ENCODE measurements at regions not wholly inside any gene's neighbourhood (a gene's known extent, or its start where the extent isn't known, plus 50 kb on each side); places are given as distances from the start of the nearest gene placed in this dataset.

GRCh38 chr2:175464311-175464670 lies 282.8 kb upstream of the ATP5MC3 start:
- peaks cover 15% of the 10 kb centered on the region for H3K9me3 Mint-ChIP-seq (ENCODE audit: low read depth)
- H3K27me3 Mint-ChIP-seq, result peaks cover 5% of the 10 kb centered on the region
- no peak overlapping the region for H3K4me3 Mint-ChIP-seq (ENCODE audit: low read depth)
- H3K36me3 Mint-ChIP-seq (ENCODE audit: insufficient read depth), result no peaks in the 10 kb centered on the region
- TF ChIP-seq, protein P1, sequence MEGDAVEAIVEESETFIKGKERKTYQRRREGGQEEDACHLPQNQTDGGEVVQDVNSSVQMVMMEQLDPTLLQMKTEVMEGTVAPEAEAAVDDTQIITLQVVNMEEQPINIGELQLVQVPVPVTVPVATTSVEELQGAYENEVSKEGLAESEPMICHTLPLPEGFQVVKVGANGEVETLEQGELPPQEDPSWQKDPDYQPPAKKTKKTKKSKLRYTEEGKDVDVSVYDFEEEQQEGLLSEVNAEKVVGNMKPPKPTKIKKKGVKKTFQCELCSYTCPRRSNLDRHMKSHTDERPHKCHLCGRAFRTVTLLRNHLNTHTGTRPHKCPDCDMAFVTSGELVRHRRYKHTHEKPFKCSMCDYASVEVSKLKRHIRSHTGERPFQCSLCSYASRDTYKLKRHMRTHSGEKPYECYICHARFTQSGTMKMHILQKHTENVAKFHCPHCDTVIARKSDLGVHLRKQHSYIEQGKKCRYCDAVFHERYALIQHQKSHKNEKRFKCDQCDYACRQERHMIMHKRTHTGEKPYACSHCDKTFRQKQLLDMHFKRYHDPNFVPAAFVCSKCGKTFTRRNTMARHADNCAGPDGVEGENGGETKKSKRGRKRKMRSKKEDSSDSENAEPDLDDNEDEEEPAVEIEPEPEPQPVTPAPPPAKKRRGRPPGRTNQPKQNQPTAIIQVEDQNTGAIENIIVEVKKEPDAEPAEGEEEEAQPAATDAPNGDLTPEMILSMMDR (IDR thresholded peaks at IDR 0.05; ENCODE audit: unreplicated experiment), result no peak
- H3K4me1 Mint-ChIP-seq (ENCODE audit: low read depth), result peaks cover 9% of the 10 kb centered on the region
- H3K27ac Mint-ChIP-seq, result no peak overlapping the region
- no peak for DNase-seq (ENCODE audit: low spot score, unreplicated experiment)

DNA sequence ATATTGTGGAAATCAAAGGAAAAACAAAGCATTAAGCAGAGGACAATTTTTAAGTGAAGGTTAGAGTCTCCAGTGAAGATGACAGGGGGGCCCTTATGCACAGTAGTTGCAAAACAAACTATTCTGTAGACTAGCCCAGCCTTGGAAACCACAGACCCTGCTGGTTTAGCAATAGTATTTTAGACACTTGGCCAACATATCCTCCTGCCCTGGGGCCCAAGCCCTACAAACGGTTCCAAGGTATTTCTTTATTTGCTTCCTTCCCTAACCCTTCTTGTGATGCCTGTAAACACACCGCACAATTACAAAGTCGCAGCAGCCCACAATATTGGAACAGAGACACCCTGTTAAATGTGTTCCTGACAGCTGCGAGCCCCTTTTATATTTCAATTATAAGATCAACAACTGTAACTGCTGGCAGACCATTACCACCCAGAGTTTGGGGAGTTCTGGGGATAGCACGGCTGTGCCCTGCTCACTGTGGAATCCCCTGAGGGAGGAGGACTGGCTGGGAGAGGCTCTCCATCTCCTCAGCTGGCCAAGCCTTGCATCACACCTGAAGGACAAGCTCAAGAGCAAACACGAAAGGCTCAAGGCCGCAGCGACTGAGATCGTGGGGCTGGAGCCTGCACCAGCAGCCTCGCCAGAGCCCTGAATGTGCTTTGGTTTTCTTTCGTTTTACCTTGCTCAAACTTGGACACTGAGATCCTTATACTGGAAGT lies 282.2 kb upstream of the ATP5MC3 start:
- H3K27ac Mint-ChIP-seq, result no peak overlapping the region
- peaks cover 5% of the 10 kb centered on the region for H3K27me3 Mint-ChIP-seq
- H3K4me1 Mint-ChIP-seq (ENCODE audit: low read depth), result peaks cover 4% of the 10 kb centered on the region
- TF ChIP-seq, protein P1 (IDR thresholded peaks at IDR 0.05; ENCODE audit: unreplicated experiment), result no peak
- H3K4me3 Mint-ChIP-seq (ENCODE audit: low read depth), result no peak overlapping the region
- H3K9me3 Mint-ChIP-seq (ENCODE audit: low read depth), result peaks cover 15% of the 10 kb centered on the region
- no peak for DNase-seq (ENCODE audit: low spot score, unreplicated experiment)
- no peaks in the 10 kb centered on the region for H3K36me3 Mint-ChIP-seq (ENCODE audit: insufficient read depth)

DNA sequence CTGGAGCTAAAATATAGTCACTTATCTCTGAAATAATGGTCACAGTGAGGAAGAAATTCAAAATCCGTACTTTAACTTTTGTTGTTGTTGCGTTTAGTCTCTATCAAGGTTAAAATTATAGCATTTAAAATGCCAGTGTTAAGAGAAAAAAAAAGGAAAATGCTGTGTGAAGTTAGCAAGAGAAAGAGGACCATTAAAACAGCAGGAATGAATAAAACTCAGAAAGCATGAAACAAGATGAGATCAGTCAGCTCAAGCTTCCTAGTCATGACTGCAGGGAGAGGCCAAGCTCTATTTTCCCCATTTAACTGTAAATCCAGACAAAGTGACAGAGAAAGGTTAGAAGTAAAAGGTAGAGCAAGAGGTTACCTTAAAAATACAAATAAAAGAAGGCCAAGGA lies 281.7 kb upstream of the ATP5MC3 start:
- DNase-seq (ENCODE audit: low spot score, unreplicated experiment), result no peak
- H3K4me3 Mint-ChIP-seq (ENCODE audit: low read depth), result no peak overlapping the region
- H3K27ac Mint-ChIP-seq, result no peak overlapping the region
- H3K4me1 Mint-ChIP-seq (ENCODE audit: low read depth), result peaks cover 7% of the 10 kb centered on the region
- H3K9me3 Mint-ChIP-seq (ENCODE audit: low read depth), result peaks cover 15% of the 10 kb centered on the region
- peaks cover 5% of the 10 kb centered on the region for H3K27me3 Mint-ChIP-seq
- TF ChIP-seq, protein P1 (IDR thresholded peaks at IDR 0.05; ENCODE audit: unreplicated experiment), result no peak
- no peaks in the 10 kb centered on the region for H3K36me3 Mint-ChIP-seq (ENCODE audit: insufficient read depth)

- peaks cover 5% of the 10 kb centered on the region for H3K27me3 Mint-ChIP-seq
- no peak overlapping the region for H3K4me3 Mint-ChIP-seq (ENCODE audit: low read depth)
- H3K4me1 Mint-ChIP-seq (ENCODE audit: low read depth), result peaks cover 12% of the 10 kb centered on the region
- no peak for DNase-seq (ENCODE audit: low spot score, unreplicated experiment)
- H3K27ac Mint-ChIP-seq, result no peak overlapping the region
- H3K9me3 Mint-ChIP-seq (ENCODE audit: low read depth), result peaks cover 15% of the 10 kb centered on the region
- TF ChIP-seq, protein P1 (IDR thresholded peaks at IDR 0.05; ENCODE audit: unreplicated experiment), result no peak
- no peaks in the 10 kb centered on the region for H3K36me3 Mint-ChIP-seq (ENCODE audit: insufficient read depth)
These were observed 280.7 kb upstream of the ATP5MC3 start for GRCh38 chr2:175462246-175462645.

DNA sequence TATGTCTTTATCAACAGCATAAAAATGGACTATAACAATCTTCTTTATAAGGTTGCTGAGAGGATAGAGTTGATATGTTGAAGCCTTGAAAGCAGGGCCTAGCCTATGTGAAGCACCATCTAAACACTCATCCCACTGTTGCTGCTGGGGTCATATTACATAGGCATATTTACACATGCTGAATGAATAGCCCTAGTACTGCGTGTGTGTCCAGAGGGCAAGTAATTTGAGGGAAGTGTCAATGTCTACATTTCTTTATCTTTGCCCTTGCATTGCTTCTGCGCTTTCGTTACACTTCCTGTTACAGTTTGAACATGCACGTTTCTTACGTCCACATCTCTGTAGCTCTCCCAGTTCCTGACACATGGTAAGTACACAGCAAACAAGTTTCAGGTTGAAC lies 280.3 kb upstream of the ATP5MC3 start:
- Mint-ChIP-seq H3K9me3 (ENCODE audit: low read depth) (peaks cover 15% of the 10 kb centered on the region), H3K4me3 (ENCODE audit: low read depth) (no peak overlapping the region), H3K27me3 (peaks cover 5% of the 10 kb centered on the region), H3K27ac (no peak overlapping the region), H3K36me3 (ENCODE audit: insufficient read depth) (no peaks in the 10 kb centered on the region), H3K4me1 (ENCODE audit: low read depth) (peaks cover 12% of the 10 kb centered on the region)
- no peak for DNase-seq (ENCODE audit: low spot score, unreplicated experiment)
- TF ChIP-seq, protein P1 (IDR thresholded peaks at IDR 0.05; ENCODE audit: unreplicated experiment), result no peak

Measured in progenitor cell of endocrine pancreas (in vitro differentiated cells).